Embryonic facial prominence (tissue), 1 donor: ENCODE measurements at regions not wholly inside any gene's neighbourhood (a gene's known extent, or its start where the extent isn't known, plus 50 kb on each side); places are given as distances from the start of the nearest gene placed in this dataset.
"Not testable (repeated sequence)": the region's sequence is repeated elsewhere in the genome, so short reads cannot be mapped to it uniquely, and the experiment has no call there.

Experiments
- DNase-seq: peaks from one replicate; pipeline ENCODE4 v3.0.0-alpha.2; 2016; ENCODE audit errors: extremely low spot score

DNA sequence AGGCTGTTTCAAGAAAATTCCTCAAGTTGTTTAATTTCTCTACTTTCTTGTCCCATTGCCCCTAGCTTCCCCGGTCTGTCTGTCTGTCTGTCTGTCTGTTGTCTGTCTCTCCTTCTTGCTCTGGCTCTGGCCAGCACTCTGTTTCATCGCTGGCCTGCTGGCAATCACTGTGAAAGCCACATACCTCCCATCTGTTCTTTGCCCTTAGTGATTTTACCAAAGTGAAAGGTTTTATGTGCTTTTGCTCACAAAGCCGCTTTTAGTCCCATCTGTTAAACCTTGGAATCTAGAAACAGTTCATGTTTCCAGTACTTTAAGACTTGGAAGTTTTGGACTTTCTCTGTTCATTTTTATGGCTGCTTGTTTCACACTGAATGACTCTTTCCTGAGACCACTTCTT lies 87.8 kb upstream of the EXOC2 start:
- no peak for DNase-seq

DNA sequence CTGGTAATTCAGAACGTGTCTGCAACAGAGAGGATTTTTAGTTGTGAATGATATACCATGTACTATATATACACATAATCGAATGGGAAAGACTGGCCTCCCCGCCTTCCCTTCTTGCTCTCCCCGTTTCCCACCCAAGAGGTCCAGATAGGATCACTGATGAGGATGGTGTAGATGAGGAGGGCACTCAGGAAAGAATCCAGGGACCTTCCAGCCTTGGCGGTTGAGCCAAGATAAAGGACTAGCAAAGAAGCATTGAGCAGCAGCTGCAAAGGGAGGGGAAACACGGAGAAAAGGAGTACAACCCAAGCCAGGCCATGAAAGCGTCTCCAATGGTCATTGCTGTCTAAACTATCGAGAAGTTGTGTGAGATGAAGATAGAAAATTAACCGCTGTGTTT lies 84.0 kb upstream of the EXOC2 start:
- DNase-seq = no peak

DNA sequence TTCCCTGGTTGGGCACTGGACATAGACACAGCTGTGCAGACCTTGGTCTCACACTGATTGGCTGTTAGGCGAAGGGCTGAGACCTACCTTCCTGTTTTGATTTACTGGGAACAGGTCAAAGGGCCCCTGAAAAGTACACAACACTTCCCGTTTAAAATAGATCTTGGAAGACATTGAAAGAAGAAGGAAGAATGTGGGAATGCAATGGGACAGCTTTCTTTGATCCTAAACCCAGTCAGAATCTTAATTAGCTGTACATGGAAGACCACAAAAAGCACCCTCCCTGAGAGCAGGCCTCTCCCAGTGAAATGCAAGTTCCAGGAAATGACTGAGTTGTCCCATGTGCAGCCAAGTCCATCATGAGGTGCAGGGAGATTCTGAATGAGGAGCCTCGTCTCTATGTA lies 83.6 kb upstream of the EXOC2 start:
- no peak for DNase-seq

DNA sequence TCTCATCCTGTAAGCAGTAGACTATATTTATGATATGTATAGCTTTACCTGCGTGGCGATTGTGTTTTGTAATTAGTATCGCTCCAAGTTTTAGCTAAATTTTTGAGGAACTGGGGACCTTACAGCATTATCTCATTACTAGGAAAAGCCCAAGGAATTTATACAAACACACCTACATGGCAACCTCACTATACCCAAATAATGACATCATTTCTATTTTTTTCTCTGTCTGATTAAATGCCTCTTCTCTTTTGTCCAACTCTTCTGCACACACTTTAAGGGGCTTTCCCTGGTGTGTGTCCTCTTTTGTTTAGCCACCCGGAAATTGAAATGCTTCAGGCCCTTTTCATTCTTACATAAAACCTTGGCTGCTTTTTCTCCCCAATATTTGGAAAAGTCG lies 82.9 kb upstream of the EXOC2 start:
- DNase-seq = no peak

DNA sequence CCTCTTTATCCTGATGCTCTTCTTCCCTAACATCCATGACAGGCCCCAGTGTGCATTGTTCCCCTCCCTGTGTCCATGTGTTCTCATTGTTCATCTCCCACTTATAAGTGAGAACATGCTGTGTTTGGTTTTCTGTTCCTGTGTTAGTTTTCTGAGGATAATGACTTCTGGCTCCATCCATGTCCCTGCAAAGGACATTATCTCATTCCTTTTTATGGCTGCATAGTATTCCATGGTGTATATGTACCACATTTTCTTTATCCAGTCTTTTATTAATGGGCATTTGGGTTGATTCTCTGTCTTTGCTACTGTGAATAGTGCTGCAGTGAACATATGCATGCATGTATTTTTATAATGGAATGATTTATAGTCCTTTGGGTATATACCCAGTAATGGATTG lies 78.7 kb upstream of the EXOC2 start:
- DNase-seq = not testable (repeated sequence)

DNA sequence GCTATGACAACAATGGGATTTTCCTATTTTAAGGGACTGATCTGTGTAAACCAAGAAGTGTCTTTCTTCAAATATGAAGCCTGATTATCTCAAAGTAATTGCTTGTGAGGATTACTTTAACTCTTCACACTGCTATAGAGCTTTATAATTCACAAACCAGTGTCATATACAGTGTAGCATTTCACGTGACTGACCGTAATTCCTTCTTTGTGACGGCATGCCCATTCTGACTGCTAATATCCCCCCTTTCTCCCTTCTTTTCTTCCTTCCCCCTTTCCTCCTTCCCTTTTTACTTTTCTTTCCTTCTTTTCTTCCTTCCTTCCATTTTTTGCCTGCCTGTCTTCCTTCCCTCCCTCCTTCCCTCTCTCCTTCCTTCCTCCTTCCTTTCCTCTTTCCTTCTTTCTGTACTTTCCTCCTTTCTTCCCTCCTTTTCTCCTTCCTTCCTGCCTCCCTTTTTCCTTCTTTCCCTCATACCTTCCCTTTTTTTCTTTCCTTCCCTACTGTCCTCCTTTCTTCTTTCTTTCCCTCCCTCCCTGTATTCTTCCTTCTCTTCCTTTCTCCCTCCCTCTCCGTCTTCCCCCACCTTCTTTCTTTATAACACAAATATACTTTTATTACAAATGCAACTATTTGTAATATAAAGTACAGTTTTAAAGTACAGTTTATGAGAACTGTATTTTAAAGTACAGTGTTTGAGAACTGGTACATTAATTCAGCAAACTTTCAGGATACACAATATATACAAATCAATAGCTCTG lies 75.0 kb upstream of the EXOC2 start:
- no peak for DNase-seq

DNA sequence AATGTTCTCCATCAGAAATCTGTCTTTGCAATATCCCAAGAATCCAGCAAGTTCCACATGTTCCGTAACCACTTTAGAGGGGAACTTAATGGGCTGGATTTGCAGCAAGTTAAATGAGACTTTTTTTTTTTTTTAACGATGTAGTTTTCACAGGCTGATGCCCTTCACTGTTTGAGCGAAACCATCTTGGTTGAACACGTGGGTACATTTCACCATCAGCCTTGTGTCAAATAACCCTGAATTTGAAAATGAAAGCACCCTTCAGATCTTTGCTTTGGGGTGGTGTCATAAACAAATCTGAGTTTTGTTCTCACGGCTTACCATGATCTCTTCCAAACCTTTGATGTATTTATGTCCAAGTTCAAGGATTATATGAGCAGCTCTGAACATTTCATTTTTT lies 73.7 kb upstream of the EXOC2 start:
- DNase-seq = no peak

DNA sequence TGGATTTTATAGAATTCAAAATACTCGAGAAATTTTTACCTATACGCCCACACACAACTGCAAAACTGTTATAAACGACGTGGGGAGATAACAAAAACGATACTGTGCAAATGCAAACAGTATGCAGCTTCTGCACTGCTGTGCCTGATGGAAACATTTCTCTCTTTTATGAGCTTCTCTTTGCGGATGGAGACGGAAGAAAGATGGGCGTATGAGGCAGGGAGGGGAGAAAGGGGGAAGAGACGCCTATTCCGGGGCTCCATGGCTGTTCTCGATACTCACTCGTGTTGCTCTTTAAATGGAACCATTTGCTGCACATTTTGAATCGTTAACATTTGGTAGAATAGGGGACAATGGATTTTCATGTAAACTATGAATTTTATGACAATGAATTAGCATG lies 69.1 kb upstream of the EXOC2 start:
- no peak for DNase-seq

DNA sequence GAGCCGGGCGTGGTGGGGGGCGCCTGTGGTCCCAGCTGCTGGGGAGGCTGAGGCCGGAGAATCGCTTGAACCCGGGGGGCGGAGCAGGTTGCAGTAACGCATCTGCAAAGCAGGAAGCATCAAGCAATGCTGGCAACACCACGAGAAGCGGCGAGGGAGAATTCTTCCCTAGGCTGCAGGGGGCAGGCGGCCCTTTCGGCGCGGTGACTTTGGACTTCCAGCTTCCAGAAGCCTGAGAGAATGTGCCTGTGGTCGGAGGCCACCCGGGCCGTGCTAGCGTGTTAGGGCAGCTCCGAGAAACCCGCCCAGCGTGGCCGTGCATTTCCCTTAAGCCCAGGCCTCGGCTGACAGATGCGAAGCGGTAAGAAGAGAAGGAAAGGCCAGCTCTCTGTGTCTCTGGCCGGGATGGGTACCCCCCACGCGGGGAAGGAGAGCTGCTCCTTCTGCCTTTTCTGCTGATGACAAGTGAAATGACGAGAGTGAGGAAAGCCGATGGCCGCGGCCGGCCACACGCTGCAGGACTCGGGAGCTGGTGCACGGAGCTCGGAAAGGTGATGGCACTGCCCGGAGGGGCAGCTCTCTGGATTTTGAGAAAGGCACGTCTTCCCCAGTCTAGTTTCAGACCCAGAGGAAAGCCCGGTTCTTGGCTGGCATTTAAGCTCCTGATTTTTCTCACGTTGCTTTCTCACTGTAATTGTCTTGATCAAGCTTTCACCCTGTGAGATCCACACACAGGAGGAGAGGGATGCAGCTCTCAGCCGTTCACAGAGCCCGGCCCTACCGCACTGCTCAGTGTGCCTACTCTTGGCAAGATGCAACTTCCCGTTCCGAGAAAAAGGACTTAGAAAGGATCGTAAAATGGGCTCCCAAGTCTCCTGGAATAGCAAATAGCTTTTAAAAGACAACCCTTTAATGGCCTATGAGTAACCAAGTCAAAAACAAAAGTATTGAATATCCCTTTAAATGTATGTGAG lies 68.3 kb upstream of the EXOC2 start:
- no peak for DNase-seq

DNA sequence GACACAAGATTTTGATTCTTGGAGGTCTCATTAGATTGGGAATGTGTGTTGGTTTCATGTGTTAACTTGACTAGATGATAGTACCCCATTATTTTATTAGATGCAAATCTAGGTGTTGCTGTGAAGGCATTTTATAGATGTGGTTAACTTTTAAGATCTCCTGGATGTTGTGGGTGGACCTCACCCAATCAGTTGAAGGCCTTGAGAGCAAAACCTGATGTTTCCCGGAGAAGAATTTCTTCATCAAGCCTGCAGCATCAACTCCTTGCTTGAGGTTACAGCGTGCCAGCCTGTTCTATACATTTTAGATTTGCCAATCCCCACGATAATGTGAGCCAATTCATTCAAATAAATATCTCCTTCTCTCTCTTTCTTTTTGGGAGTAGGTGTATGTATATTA lies 66.8 kb upstream of the EXOC2 start:
- no peak for DNase-seq

DNA sequence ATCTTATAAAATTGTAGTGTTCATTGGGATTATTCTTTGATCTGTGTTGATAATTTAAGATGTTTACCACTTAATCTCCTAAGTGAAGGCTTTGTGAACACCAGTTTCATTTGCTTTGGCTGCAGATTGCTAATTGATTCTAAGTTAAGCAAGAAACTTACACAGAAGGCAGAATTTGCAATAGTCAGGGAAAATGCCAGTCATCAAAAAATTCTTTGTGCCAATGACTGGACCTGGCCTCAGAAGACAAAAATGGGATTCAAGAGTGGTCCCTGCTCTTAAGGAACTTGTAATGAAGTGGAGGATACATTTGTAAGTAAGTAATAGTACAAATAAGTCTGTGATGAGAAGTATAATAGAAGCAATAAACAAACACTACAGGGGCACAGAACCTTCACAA lies 63.3 kb upstream of the EXOC2 start:
- no peak for DNase-seq

DNA sequence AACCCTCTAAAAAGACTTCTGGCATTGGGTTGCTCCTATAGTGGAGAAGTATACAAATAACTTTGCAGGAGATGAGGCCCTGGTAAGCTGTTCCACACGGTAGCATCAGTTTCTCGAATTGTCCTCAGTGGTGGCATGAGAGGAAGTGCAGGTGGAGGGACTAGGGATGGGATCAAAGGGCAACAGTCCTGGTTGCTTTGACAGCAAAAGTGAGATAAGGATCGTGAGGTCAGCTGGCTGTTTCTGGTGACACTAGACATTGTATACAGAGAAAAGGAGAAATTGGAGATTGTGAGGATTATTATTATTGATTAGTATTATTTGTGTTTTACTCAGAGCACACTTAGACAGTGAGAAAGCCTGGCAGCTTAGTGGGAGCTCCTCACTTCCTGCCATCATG lies 61.3 kb upstream of the EXOC2 start:
- DNase-seq = no peak

DNA sequence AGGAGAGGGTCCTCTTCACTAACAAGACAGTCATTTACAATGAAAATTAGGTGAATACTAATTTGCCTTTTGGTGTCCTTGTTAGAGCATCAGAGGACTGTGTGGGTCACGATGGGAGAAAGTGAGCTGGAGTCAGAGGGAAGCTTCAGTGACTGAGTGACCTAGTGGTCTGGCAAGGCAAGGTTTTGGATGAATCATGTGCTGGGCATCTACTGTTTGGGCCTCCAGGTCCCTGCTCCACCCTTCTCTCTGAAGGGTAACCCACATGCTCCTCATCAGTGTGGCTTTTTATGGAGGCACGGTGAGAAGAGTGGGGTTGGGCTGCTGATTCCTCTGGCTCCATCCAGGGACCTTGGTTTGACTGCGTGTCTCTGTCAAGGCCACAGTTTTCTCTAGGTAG lies 60.5 kb upstream of the EXOC2 start:
- no peak for DNase-seq

DNA sequence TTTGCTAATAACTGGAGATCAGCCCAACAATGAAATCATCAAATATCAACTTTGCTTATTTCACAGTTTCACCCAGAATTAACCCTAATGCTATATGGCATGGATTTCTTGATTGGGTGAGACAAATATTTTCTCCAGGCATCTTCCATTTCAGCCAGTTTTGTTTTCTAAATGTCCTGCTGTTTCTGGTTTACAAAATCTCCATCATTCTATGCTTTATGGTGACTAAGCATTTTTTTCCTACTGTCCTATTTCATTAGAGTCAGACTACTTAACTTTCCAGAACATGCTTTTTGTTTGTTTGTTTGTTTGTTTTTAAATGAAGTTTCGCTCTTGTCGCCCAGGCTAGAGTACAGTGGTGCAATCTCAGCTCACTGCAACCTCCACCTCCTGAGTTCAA lies 59.5 kb upstream of the EXOC2 start:
- no peak for DNase-seq

DNA sequence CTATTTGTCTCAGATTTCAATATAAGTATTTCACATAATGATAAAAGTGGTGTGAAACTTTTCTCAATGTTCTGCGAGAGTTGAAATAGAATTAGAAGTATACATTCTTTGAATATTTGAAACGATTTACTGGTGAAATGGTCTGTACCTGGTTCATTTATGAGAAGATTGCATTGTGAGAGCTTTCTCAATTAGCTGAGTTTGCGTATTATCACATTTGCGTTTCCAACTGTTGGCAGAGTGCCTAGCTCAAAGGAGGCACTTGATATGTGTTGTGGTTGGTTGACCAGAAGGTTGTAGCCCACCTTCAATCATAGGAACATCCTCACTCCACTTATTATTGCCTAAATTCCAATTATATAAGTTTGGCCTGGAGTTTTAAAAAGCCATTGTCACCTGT lies 58.8 kb upstream of the EXOC2 start:
- DNase-seq = no peak

DNA sequence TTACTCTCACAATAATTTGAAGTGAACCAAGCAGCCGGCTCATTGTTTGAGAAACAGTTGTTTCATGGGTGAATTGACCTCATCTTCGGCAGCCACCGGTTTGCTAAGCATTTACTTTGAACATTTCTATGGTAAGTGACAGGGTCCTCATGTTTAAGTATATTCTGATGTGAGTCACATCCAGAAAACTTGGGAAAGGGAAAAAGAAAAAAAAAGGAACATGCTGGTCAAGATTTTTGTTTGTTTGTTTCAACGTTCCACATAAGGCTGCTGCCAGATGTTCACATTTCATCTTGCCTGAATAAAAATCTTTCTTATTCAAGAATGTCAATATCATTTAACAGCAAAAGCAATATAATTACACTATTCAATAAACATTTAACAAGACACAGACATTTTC lies 55.0 kb upstream of the EXOC2 start:
- DNase-seq = no peak

DNA sequence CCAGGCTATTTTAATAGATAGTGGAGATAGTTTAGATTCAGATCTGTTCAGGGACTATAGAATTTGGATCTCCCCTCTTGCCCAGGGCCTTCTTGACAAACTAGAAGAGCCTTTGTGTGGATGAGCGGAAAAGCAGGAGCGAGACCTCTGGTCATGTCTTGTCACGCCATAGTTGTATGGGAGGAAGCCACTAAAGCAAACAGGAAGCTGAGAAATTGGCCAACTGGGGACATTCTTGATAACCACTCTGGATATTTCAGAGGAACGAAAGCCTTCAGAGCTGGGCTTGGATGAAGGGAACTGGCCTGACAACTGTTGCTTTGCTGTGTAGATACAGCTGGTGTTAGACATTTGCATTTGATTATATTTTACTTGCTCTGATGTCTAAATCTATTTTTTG lies 54.1 kb upstream of the EXOC2 start:
- no peak for DNase-seq

DNA sequence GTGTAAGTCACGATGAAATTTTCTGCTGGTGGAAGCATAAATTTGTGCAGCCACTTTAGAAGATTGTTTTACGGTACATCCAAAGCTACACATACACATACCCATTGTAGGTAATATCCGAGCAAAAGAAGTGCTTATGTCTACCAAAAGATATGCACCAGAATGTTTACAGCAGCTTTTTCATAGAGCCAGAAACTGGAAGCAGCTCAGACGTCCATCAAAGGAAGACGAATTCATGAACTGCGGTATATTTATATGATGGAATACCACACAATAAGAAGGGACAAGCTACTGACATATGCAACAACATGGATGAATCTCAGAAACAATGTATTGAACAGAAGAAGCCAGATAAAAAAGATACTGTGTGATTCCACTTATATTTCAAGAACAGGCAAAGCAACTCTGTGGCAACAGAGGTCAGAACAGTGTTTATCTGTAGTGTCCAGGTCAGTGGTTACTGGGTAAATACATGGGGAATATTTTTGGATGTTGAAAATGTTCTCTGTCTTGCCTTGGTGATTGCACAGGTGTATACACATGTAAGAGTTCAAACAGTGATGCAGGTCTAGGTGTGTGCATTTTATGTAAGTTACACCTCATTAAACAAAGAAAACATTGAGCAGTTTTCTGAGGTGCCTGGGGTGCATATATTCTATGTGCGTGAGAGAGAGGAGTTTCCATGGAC lies 51.9 kb upstream of the EXOC2 start:
- no peak for DNase-seq

DNA sequence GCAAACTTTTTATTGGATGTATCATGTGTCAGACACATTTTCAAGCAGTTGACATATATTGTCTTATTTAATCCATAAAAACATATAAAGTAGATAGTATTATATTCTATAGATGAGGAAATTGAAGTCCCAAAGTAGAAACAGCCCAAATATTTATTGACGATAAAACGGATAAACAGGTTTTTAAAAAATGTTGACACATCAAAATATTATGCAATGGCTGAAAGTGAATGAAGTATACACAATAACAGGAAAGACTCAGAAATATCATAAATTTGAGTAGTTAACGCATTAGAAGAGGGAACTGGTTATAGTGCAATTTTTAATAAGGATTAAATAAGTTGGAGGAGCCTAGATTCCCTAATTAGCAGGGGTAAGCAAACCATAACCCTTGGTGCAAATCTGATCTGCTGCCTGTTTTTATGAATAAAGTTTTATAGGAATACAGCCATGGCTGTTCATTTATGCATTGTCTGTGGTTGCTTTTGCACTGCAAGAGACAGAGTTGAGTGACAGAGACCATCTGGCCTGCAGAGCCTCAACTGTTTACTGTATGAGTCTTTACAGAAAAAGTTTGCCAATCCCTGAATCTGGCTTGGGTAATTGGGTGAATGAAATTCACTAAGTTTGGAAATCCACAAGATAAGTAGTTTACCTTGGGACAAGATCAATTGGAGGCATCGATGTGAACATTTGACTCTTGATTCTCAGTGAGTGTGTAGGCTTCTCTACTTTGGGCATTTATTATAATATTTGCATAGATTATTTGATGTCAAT lies 50.6 kb upstream of the EXOC2 start:
- no peak for DNase-seq
